SK-N-SH treated with all-trans-retinoic acid at 6 μM for 48 hours (cell line): ENCODE measurements at regions not wholly inside any gene's neighbourhood (a gene's known extent, or its start where the extent isn't known, plus 50 kb on each side); places are given as distances from the start of the nearest gene placed in this dataset.

Experiments
- ARNTL ChIP-seq: fragments of 450-650 bp; formaldehyde crosslinking; IDR thresholded peaks from 2 replicates; pipeline ENCODE4 v1.5.0; 2020; ENCODE audit warnings: low read depth, mild to moderate bottlenecking, moderate library complexity, borderline replicate concordance
- BACH2 ChIP-seq: fragments of 250-450 bp; sonication (Bioruptor Pico); IDR thresholded peaks from 2 replicates; pipeline ENCODE4 v1.9.0; 2021; ENCODE audit warnings: mild to moderate bottlenecking, borderline replicate concordance
- CSRNP3 ChIP-seq: fragments of 250-450 bp; sonication (Bioruptor Pico); IDR thresholded peaks from 2 replicates; pipeline ENCODE4 v1.5.1; 2021; ENCODE audit warnings: mild to moderate bottlenecking, moderate library complexity
- GLIS3 ChIP-seq: fragments of 250-450 bp; sonication (Bioruptor Pico); IDR thresholded peaks from 2 replicates; pipeline ENCODE4 v1.5.0; 2020; ENCODE audit warnings: mild to moderate bottlenecking, moderate library complexity
- ISL1 ChIP-seq: fragments of 250-450 bp; sonication (Bioruptor Pico); IDR thresholded peaks from 2 replicates; pipeline ENCODE4 v2.1.2; 2022; ENCODE audit warnings: mild to moderate bottlenecking, moderate library complexity
- PATZ1 ChIP-seq: fragments of 250-450 bp; sonication (Bioruptor Pico); IDR thresholded peaks from 2 replicates; pipeline ENCODE4 v1.8.0; 2020; ENCODE audit warnings: mild to moderate bottlenecking, moderate library complexity, borderline replicate concordance
- POU6F1 ChIP-seq: fragments of 250-450 bp; sonication (Bioruptor Pico); IDR thresholded peaks from 2 replicates; pipeline ENCODE4 v1.8.0; 2021; ENCODE audit warnings: low read depth, mild to moderate bottlenecking, moderate library complexity, borderline replicate concordance
- PPARA ChIP-seq: fragments of 250-450 bp; sonication (Bioruptor Pico); IDR thresholded peaks from 2 replicates; pipeline ENCODE4 v1.5.0; 2020; ENCODE audit warnings: mild to moderate bottlenecking, borderline replicate concordance
- RARB ChIP-seq: fragments of 250-450 bp; sonication (Bioruptor Pico); IDR thresholded peaks from 2 replicates; pipeline ENCODE4 v1.8.0; 2021; ENCODE audit warnings: mild to moderate bottlenecking, moderate library complexity
- SNAI2 ChIP-seq: fragments of 250-450 bp; sonication (Bioruptor Pico); IDR thresholded peaks from 2 replicates; pipeline ENCODE4 v1.5.0; 2020; ENCODE audit warnings: mild to moderate bottlenecking, moderate library complexity
- TCF4 ChIP-seq: fragments of 250-450 bp; sonication (Bioruptor Pico); IDR thresholded peaks from 2 replicates; pipeline ENCODE4 v1.8.0; 2021; ENCODE audit warnings: mild to moderate bottlenecking, moderate library complexity, borderline replicate concordance
- TSHZ2 ChIP-seq: fragments of 250-450 bp; sonication (Bioruptor Pico); IDR thresholded peaks from 2 replicates; pipeline ENCODE4 v1.5.0; 2020; ENCODE audit warnings: mild to moderate bottlenecking, moderate library complexity
- ZNF8 ChIP-seq: fragments of 450-650 bp; formaldehyde crosslinking; IDR thresholded peaks from 2 replicates; pipeline ENCODE4 v1.5.0; 2020; ENCODE audit warnings: mild to moderate bottlenecking, moderate library complexity

GRCh38 chr12:125549171-125549570 lies 483.9 kb downstream of the AACS start:
- TF ChIP-seq POU6F1 (CRISPR knock-in tag) (no peak), ISL1 (CRISPR knock-in tag) (no peak), PATZ1 (CRISPR knock-in tag) (no peak), ZNF8 (no peak), RARB (no peak), GLIS3 (no peak), TCF4 (CRISPR knock-in tag) (no peak), CSRNP3 (CRISPR knock-in tag) (no peak), TSHZ2 (CRISPR knock-in tag) (no peak), BACH2 (CRISPR knock-in tag) (no peak), SNAI2 (CRISPR knock-in tag) (no peak), PPARA (CRISPR knock-in tag) (no peak), ARNTL (CRISPR knock-in tag) (no peak)
